ENCODE measurements at regions not wholly inside any gene's neighbourhood (a gene's known extent, or its start where the extent isn't known, plus 50 kb on each side); places are given as distances from the start of the nearest gene placed in this dataset.

- DNase-seq (ENCODE audit: low spot score): no peak
Observed at GRCh38 chr17:27396045-27396444, 60.2 kb upstream of the KSR1 start.

- no peak for DNase-seq (ENCODE audit: low spot score)
Observed at GRCh38 chr17:27396941-27397340, 59.3 kb upstream of the KSR1 start.

- no peak for DNase-seq (ENCODE audit: low spot score)
Observed at GRCh38 chr17:27398691-27399090, 57.6 kb upstream of the KSR1 start.

GRCh38 chr17:27400991-27401390, 55.3 kb upstream of the KSR1 start:
- no peak for DNase-seq (ENCODE audit: low spot score)

GRCh38 chr17:27402943-27403342, 53.3 kb upstream of the KSR1 start:
- DNase-seq (ENCODE audit: low spot score): no peak

GRCh38 chr17:27403480-27404005, 52.7 kb upstream of the KSR1 start:
- no peak for DNase-seq (ENCODE audit: low spot score)

GRCh38 chr17:27404676-27405075, 51.6 kb upstream of the KSR1 start:
- DNase-seq (ENCODE audit: low spot score): no peak
